ENCODE measurements at regions not wholly inside any gene's neighbourhood (a gene's known extent, or its start where the extent isn't known, plus 50 kb on each side); places are given as distances from the start of the nearest gene placed in this dataset.

- H4K20me1 ChIP-seq (ENCODE audit: insufficient read depth): peaks cover 7% of the 10 kb centered on the region; the same call in 1 of the 2 replicates
Measured at GRCh38 chr12:124448241-124448954, 119.0 kb downstream of the NCOR2 start.

More at GRCh38 chr12:124448241-124448954, 119.0 kb downstream of the NCOR2 start:
- no TSS peak for BruUV-seq (replicated peaks)
- ChIA-PET CTCF (no interaction called here), RAD21 (ENCODE audit: low non-redundant PET in 1 of 2, low total read pairs in 2 of 2, uncharacterized antibody in 2 of 2, unreplicated experiment in 2 of 2) (no interaction called here), POLR2A (no interaction called here)
- TF ChIP-seq CEBPB (IDR thresholded peaks at IDR 0.05; ENCODE audit: low read depth) (no peak), ELF1 (IDR thresholded peaks at IDR 0.05; ENCODE audit: borderline replicate concordance, low read depth) (no peak), TCF7L2 (IDR thresholded peaks at IDR 0.05; ENCODE audit: borderline replicate concordance, extremely low read depth, insufficient read depth, insufficient read length) (no peak), MAX (IDR thresholded peaks at IDR 0.05) (no peak), REST (IDR thresholded peaks at IDR 0.05; ENCODE audit: low read depth) (no peak), RAD21 (IDR thresholded peaks at IDR 0.05; ENCODE audit: low read depth) (no peak), ZNF274 (IDR thresholded peaks at IDR 0.05; ENCODE audit: low read depth, low read length) (no peak), POLR2AphosphoS5 (IDR thresholded peaks at IDR 0.05; ENCODE audit: low read depth, low read length) (no peak), SRF (IDR thresholded peaks at IDR 0.05; ENCODE audit: low read depth) (no peak), ZFX (IDR thresholded peaks at IDR 0.05) (no peak), EZH2phosphoT487 (IDR thresholded peaks at IDR 0.05; ENCODE audit: borderline replicate concordance) (no peak), ZBTB33 (IDR thresholded peaks at IDR 0.05; ENCODE audit: extremely low read depth, insufficient replicate concordance, low read length) (no peak), FOSL1 (IDR thresholded peaks at IDR 0.05; ENCODE audit: low read depth) (no peak), JUND (IDR thresholded peaks at IDR 0.05) (no peak), YY1 (IDR thresholded peaks at IDR 0.05; ENCODE audit: extremely low read depth, insufficient replicate concordance, low read depth, low read length) (no peak), CBX3 (IDR thresholded peaks at IDR 0.05; ENCODE audit: low read depth) (no peak), SP1 (IDR thresholded peaks at IDR 0.05; ENCODE audit: low read depth) (no peak), CTCF (IDR thresholded peaks at IDR 0.05 in 2 of 3, conservative IDR thresholded peaks at IDR 0.05 in 1 of 3; ENCODE audit: borderline replicate concordance in 1 of 3, insufficient read depth in 1 of 3, low read depth in 2 of 3, low read length in 2 of 3) (no peak), ATF3 (IDR thresholded peaks at IDR 0.05) (no peak), EZH2 (IDR thresholded peaks at IDR 0.05) (no peak)
- Histone ChIP-seq H3K27ac (ENCODE audit: low read depth, low read length) (no peak overlapping the region), H3K4me3 (replicated peaks in 1 of 2; ENCODE audit: low read depth in 1 of 2, low read length in 2 of 2) (no peak overlapping the region), H3K4me1 (ENCODE audit: control insufficient read depth in 1 of 2, insufficient read depth in 2 of 2, low read length in 2 of 2) (peaks cover 9 to 17% of the 10 kb centered on the region in 2 experiments), H3K9ac (ENCODE audit: low read length) (no peak overlapping the region), H2AFZ (ENCODE audit: low read depth, low read length, poor library complexity, severe bottlenecking) (no peak overlapping the region), H3K4me2 (ENCODE audit: low read length) (no peak overlapping the region), H3K27me3 (ENCODE audit: insufficient read depth, low read length) (no peaks in the 10 kb centered on the region), H3K36me3 (ENCODE audit: control insufficient read depth in 1 of 2, insufficient read depth in 2 of 2, low read length in 2 of 2) (no peaks in the 10 kb centered on the region), H3K9me2 (ENCODE audit: insufficient read depth) (no peaks in the 10 kb centered on the region), H3K79me2 (ENCODE audit: insufficient read depth, low read length) (no peaks in the 10 kb centered on the region), H3K9me3 (ENCODE audit: control insufficient read depth in 1 of 2, insufficient read depth in 1 of 2, low read depth in 1 of 2, low read length in 2 of 2) (no peaks in the 10 kb centered on the region)
- no peak for DNase-seq (ENCODE audit: low read depth, low spot score)
- intact Hi-C loops (cut with micrococcal nuclease): no loop called here
- ATAC-seq: no peak
